ENCODE measurements at regions not wholly inside any gene's neighbourhood (a gene's known extent, or its start where the extent isn't known, plus 50 kb on each side); places are given as distances from the start of the nearest gene placed in this dataset.

DNA sequence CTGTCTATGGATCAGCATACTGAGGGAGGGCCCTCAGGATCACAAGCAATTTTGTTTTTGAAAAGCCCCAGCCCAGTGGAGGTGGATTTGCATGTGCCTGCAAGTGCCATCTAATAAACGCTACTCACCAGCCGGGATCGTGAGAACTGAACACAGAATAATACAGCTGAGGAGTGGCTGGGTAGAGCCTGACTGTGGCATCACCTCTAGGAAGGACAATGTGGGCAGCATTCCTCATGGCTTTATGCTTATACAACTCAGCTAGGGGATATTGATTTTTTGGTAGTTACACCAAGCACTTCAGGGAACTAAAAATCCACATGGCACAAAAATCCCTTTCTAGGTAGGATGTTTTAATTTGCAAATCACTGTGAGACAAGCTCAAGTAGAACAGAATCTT, 72.7 kb upstream of the PALS2 start:
- intact Hi-C loops (cut with DNase I), result no loop called here
- no peak for DNase-seq
- no peaks in the 10 kb centered on the region for H3K4me1 ChIP-seq
- H3K4me3 ChIP-seq, result no peak overlapping the region
- no peaks in the 10 kb centered on the region for H3K36me3 ChIP-seq
- TF ChIP-seq, protein P1, sequence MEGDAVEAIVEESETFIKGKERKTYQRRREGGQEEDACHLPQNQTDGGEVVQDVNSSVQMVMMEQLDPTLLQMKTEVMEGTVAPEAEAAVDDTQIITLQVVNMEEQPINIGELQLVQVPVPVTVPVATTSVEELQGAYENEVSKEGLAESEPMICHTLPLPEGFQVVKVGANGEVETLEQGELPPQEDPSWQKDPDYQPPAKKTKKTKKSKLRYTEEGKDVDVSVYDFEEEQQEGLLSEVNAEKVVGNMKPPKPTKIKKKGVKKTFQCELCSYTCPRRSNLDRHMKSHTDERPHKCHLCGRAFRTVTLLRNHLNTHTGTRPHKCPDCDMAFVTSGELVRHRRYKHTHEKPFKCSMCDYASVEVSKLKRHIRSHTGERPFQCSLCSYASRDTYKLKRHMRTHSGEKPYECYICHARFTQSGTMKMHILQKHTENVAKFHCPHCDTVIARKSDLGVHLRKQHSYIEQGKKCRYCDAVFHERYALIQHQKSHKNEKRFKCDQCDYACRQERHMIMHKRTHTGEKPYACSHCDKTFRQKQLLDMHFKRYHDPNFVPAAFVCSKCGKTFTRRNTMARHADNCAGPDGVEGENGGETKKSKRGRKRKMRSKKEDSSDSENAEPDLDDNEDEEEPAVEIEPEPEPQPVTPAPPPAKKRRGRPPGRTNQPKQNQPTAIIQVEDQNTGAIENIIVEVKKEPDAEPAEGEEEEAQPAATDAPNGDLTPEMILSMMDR (IDR thresholded peaks at IDR 0.05), result no peak
- WGBS, 2 donors, result 81 to 84% methylated on average over 3 of the region's 3 CpGs
- H3K27me3 ChIP-seq, result peaks cover 0 to 11% (median 0%) of the 10 kb centered on the region in 7 donors
- ATAC-seq, result no peak
- peaks cover 0 to 2% (median 0%) of the 10 kb centered on the region in 11 donors for H3K9me3 ChIP-seq
- no peak overlapping the region for H3K27ac ChIP-seq

- Histone ChIP-seq H3K9me3 (no peaks in the 10 kb centered on the region), H3K4me3 (no peak overlapping the region), H3K27me3 (peaks cover 0 to 11% (median 0%) of the 10 kb centered on the region in 7 donors), H3K4me1 (no peaks in the 10 kb centered on the region), H3K36me3 (no peaks in the 10 kb centered on the region), H3K27ac (no peak overlapping the region)
- TF ChIP-seq, protein P1 (IDR thresholded peaks at IDR 0.05), result no peak
- WGBS, 2 donors, result 39 to 43% methylated on average over 7 of the region's 7 CpGs
- ATAC-seq, result no peak
- DNase-seq, result no peak
- intact Hi-C loops (cut with DNase I), result no loop called here
These were observed 72.2 kb upstream of the PALS2 start for GRCh38 chr7:24501009-24501408.

DNA sequence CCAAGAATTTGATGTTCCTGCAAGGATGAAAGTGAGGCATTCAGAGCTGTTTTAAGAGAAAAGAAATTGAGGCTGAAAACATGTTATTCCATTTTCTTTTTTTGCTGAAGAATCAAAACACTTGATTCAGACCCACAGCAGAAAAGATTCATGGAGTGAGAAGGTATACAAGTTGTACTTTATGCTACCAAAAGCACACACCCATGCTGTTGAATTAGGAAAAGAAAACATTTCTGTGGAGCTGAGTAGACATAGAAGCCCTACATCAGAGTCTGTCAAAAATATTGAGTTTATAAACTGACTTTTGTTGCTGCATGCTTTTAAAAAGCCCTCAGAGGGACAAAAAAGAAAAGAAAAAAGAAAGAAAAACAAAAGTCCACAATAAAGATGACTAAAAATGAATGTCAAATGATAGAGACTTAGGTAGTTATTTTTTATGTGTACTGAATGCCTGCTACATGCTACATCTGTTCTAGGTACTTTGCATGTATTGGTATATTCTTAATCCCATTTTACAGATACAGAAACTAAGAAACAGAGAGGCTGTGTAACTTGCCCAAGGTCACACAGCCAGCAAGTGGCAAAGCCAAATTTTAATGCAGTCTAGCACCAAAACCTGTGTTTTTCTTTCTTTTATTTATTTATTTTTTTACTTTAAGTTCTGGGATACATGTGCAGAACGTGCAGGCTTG, 71.7 kb upstream of the PALS2 start:
- Histone ChIP-seq H3K27ac (no peak overlapping the region), H3K27me3 (peaks cover 0 to 11% (median 0%) of the 10 kb centered on the region in 7 donors), H3K36me3 (no peaks in the 10 kb centered on the region), H3K4me1 (no peaks in the 10 kb centered on the region), H3K4me3 (no peak overlapping the region), H3K9me3 (no peaks in the 10 kb centered on the region)
- ATAC-seq (no peak), DNase-seq (no peak)
- TF ChIP-seq, protein P1 (IDR thresholded peaks at IDR 0.05), result no peak
- intact Hi-C loops (cut with DNase I), result no loop called here
- WGBS, 2 donors, result 62 to 80% methylated on average over 1 of the region's 1 CpG

GRCh38 chr7:24502135-24502488, 71.1 kb upstream of the PALS2 start:
- 69 to 82% methylated on average over 3 of the region's 3 CpGs for WGBS, 2 donors
- intact Hi-C loops (cut with DNase I), result no loop called here

More at GRCh38 chr7:24502135-24502488, 71.1 kb upstream of the PALS2 start:
- TF ChIP-seq, protein P1 (IDR thresholded peaks at IDR 0.05), result no peak
- H3K4me1 ChIP-seq, result no peaks in the 10 kb centered on the region
- H3K27me3 ChIP-seq, result peaks cover 0 to 11% (median 0%) of the 10 kb centered on the region in 7 donors
- no peaks in the 10 kb centered on the region for H3K9me3 ChIP-seq
- no peaks in the 10 kb centered on the region for H3K36me3 ChIP-seq
- ATAC-seq (no peak), DNase-seq (no peak)
- no peak overlapping the region for H3K27ac ChIP-seq
- H3K4me3 ChIP-seq, result no peak overlapping the region
